Heart right ventricle (tissue), 16 donors: ENCODE measurements at regions not wholly inside any gene's neighbourhood (a gene's known extent, or its start where the extent isn't known, plus 50 kb on each side); places are given as distances from the start of the nearest gene placed in this dataset.
A peak's percentile ranks its signal among the peaks of the same experiment; 100 is the strongest.

Source experiments
- ATAC-seq, 8 donors: fragments of 200-7000 bp; cut with Tn5 transposase; one replicate each; pipeline ENCODE4 v1.9.1; 2020; ENCODE audit warnings: mild to moderate bottlenecking in 8 of 8, moderate library complexity in 8 of 8, moderate number of reproducible peaks in 1 of 8
- DNase-seq, 2 donors: peaks; one replicate each; pipeline ENCODE4 v3.0.0-alpha.2; 2020
- H3K27ac ChIP-seq, 10 donors: fragments of 200-600 bp; sonication (generic) in 2 of 10; one replicate each; pipeline versions ENCODE4 v1.5.0 to v1.8.0; 2020 to 2022; ENCODE audit warnings: mild to moderate bottlenecking in 3 of 10
- H3K27me3 ChIP-seq, 7 donors: fragments of 200-600 bp; one replicate each; pipeline ENCODE4 v1.8.0; 2021 to 2022; ENCODE audit warnings: mild to moderate bottlenecking in 2 of 7
- H3K36me3 ChIP-seq, 9 donors: fragments of 200-600 bp; sonication (generic) in 1 of 9; one replicate each; pipeline versions ENCODE4 v1.5.0 to v1.8.0; 2020 to 2022; ENCODE audit warnings: mild to moderate bottlenecking in 2 of 9
- H3K4me1 ChIP-seq, 9 donors: fragments of 200-600 bp; sonication (generic) in 1 of 9; one replicate each; pipeline versions ENCODE4 v1.5.0 to v1.8.0; 2020 to 2022; ENCODE audit warnings: mild to moderate bottlenecking in 4 of 9
- H3K4me3 ChIP-seq, 10 donors: fragments of 200-600 bp; sonication (generic) in 2 of 10; one replicate each; pipeline versions ENCODE4 v1.5.0 to v1.8.0; 2020 to 2022; ENCODE audit warnings: mild to moderate bottlenecking in 7 of 10, moderate library complexity in 2 of 10
- H3K9me3 ChIP-seq, 11 donors: fragments of 200-600 bp in 10 of 11; sonication (generic) in 2 of 11; one replicate each; pipeline versions ENCODE4 v1.5.0 to v1.8.0; 2013 to 2022; ENCODE audit warnings: mild to moderate bottlenecking in 2 of 11, control low read depth in 1 of 11, moderate library complexity in 1 of 11
- CTCF ChIP-seq, 9 donors: fragments of 200-600 bp; sonication (generic) in 2 of 9; IDR thresholded peaks; one replicate each; pipeline versions ENCODE4 v1.5.0 to v1.8.0; 2021 to 2022; ENCODE audit warnings: antibody characterized with exemption in 9 of 9, mild to moderate bottlenecking in 5 of 9, moderate library complexity in 1 of 9
- WGBS, 2 donors: extraction: QIAGEN DNeasy Blood & Tissue Kit; methylation state at CpG; one replicate each; pipeline ENCODE4 v1.1.7; 2013; ENCODE audit warnings: inconsistent platforms in 1 of 2; 5-methylcytosine and 5-hydroxymethylcytosine counted together
- intact Hi-C, 10 donors: fragments of 100-400 bp; cut with DNase I; formaldehyde crosslinking; loops; one replicate each; pipeline versions ENCODE4 v1.11.1 to v1.14.2; 2022
- donor health status: Arrhythmogenic right ventricular cardiomyopathy.
- donor health status: ischemic (EF 13 %, LVEDD 7.1; RV severe dilation, severe dysfunction).
- donor health status: healthy with polysubstance abuse.
- donor health status: DM: no; HTN: yes; CAD: no.
- donor health status: DM: no; HTN: no; CAD: no.
- donor health status: ischemic (EF 25% LVEDD 6.9; RV normal size, moderate dysfunction).
- donor health status: ischemic (EF 25% LVEDD 5.7; RV mildly dilated, moderate dysfunction).
- donor health status: healthy.
- donor health status: DM: yes; HTN: yes; CAD: no.
- donor health status: Ischemic cardiomyopathy.
- donor health status: ischemic (EF 35%, LVEDD 5.7; RV mildly dilated, moderate dysfunction).
- donor health status: nonischemic (EF 11% LVEDD 7.7; RV severe dilation, severe dysfunction).
- donor health status: DM: yes; HTN: yes; CAD: no.
- donor health status: PGD.
- donor health status: ischemic (EF 29% LVEDD 5.4; RV normal size, mild dysfunction).
- donor health status: nonischemic (EF 23%, LVEDD 6.1; RV moderate dilation, normal function).

- no peaks in the 10 kb centered on the region for H3K9me3 ChIP-seq
- TF ChIP-seq CTCF (IDR thresholded peaks at IDR 0.05) = no peak
- peaks cover 0 to 15% (median 3%) of the 10 kb centered on the region in 9 donors for H3K4me1 ChIP-seq
- H3K27me3 ChIP-seq = no peaks in the 10 kb centered on the region
- 52 to 56% methylated on average over 3 of the region's 3 CpGs for WGBS, 2 donors
- H3K27ac ChIP-seq = peak overlapping the region in 8 of 10 donors; percentile 2 to 65 (median 42)
- ATAC-seq = peak in 2 of 8 donors; percentile 35 to 37
- DNase-seq = no peak
- H3K4me3 ChIP-seq = no peak overlapping the region
- intact Hi-C loops = loop anchor here in 2 of 10 donors (5.0 to 10.0 kb wide), 3 partner anchors 59 to 353 kb away; partner anchors contain the start of gene ZEB2 (in 1 of the 2)
- no peaks in the 10 kb centered on the region for H3K36me3 ChIP-seq
Observed at GRCh38 chr2:144875290-144875969, 355.5 kb upstream of the ZEB2 start.

GRCh38 chr2:144865670-144866069 lies 345.8 kb upstream of the ZEB2 start:
- H3K27me3 ChIP-seq = no peaks in the 10 kb centered on the region
- no peak for DNase-seq
- intact Hi-C loops = no loop called here
- H3K36me3 ChIP-seq = no peaks in the 10 kb centered on the region
- ATAC-seq = no peak
- no peak overlapping the region for H3K27ac ChIP-seq
- no peaks in the 10 kb centered on the region for H3K4me1 ChIP-seq
- WGBS, 2 donors = 97 to 98% methylated on average over 1 of the region's 1 CpG
- no peak overlapping the region for H3K4me3 ChIP-seq
- peaks cover 0 to 3% (median 0%) of the 10 kb centered on the region in 11 donors for H3K9me3 ChIP-seq
- no peak for TF ChIP-seq CTCF (IDR thresholded peaks at IDR 0.05)

- Histone ChIP-seq H3K4me1 (no peaks in the 10 kb centered on the region), H3K9me3 (peaks cover 0 to 9% (median 3%) of the 10 kb centered on the region in 11 donors), H3K36me3 (no peaks in the 10 kb centered on the region), H3K27me3 (no peaks in the 10 kb centered on the region), H3K4me3 (no peak overlapping the region), H3K27ac (no peak overlapping the region)
- WGBS, 2 donors = 61 to 64% methylated on average over 4 of the region's 4 CpGs
- no peak for DNase-seq
- intact Hi-C loops = no loop called here
- no peak for ATAC-seq
- TF ChIP-seq CTCF (IDR thresholded peaks at IDR 0.05) = no peak
Observed at GRCh38 chr2:144859716-144860115, 339.8 kb upstream of the ZEB2 start.

GRCh38 chr2:144858211-144858610 lies 338.3 kb upstream of the ZEB2 start:
- intact Hi-C loops = no loop called here
- ATAC-seq = no peak
- no peaks in the 10 kb centered on the region for H3K4me1 ChIP-seq
- 70 to 85% methylated on average over 4 of the region's 4 CpGs for WGBS, 2 donors
- H3K36me3 ChIP-seq = no peaks in the 10 kb centered on the region
- H3K27me3 ChIP-seq = no peaks in the 10 kb centered on the region
- no peak for TF ChIP-seq CTCF (IDR thresholded peaks at IDR 0.05)
- no peak overlapping the region for H3K27ac ChIP-seq
- no peak for DNase-seq
- no peak overlapping the region for H3K4me3 ChIP-seq
- H3K9me3 ChIP-seq = peaks cover 0 to 17% (median 5%) of the 10 kb centered on the region in 11 donors
